ENCODE measurements at regions not wholly inside any gene's neighbourhood (a gene's known extent, or its start where the extent isn't known, plus 50 kb on each side); places are given as distances from the start of the nearest gene placed in this dataset.

DNA sequence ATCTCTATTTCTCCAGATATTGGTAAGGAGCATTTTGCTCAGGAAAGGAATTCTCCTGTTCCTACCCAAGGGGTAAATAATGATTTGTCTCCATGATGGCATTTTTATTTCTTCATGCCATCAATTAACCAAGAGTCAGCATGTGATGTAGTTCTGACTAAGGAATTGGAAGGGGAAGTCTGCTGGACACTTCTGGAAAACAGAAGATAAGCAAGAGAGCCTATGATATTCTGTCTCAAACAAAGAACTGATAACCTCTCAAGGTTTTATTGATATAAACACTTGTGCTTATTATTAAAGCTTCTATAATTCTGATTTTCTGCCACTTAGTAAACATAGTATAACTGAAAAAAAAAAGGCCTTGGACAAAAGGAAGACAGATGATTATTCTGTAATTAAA, 673.0 kb upstream of the CHORDC1 start:
- no peak for DNase-seq

DNA sequence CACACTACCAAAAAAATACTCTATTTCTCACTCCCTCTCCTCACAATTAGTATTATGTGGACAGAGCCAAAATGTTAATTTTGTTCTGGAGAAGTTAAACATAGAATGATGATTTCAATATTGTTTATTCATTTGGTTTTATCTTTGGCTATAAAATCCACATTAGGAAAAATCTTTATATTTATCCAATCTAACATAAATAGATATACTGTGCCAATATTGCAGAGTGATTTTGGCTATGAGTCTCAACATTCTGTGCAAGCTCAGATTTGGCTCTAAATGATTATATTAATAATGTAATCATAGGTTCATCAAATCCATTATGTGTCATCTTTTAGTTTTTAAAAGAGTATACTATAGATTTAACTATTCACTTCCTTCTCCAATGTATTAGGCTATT, 667.5 kb upstream of the CHORDC1 start:
- no peak for DNase-seq

DNA sequence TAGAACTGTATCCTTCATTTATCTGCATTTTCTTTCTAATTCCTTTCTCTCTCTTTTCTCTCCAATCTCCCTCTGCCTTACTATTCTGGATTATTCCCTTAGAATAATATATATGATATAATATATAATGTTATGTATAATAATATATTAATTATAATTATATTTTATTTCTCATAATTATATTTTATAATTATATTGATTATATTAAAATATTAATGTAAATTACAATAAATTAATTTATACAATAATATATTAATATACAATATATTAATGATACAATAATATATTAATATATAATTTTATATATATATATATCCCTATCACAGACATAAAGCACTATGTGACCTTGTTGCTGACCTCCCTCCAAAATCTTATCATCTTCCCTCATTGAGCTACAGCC, 661.3 kb upstream of the CHORDC1 start:
- no peak for DNase-seq

DNA sequence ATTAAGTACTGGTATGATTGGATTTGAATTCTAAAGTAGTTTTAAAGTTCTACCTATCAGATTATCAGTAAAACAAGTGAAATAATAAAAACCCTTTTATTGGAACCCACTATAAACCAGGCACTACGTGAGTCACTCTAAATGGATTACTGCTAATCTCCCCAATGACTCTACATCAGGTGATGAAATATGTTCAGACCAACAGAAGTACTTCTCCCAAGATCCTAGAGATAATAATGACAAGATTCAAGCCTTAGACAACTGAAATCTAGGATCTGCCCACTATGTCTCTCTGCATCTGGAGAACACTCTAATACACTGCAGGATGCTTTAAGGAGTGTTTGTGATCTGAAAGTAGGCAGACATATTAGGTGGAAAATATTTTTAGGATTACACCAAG, 652.1 kb upstream of the CHORDC1 start:
- DNase-seq = no peak

DNA sequence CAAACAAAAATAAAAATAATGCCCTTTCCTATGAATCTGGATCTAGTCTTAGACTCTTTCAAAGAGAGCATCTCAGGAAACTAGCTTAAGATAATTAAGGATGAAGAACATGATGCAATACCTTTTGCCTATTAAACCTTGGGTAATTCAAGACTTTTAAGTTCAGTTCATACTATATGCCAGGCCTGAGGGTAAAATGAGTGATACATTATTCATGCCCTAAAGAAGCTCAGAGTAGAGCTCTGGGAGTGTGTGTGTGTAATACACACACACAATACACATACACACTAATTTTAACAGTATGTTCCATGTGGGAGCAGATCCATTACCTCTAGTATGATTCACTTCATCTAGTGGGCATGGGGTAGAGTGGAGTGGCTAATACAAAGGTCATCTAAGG, 651.4 kb upstream of the CHORDC1 start:
- no peak for DNase-seq

DNA sequence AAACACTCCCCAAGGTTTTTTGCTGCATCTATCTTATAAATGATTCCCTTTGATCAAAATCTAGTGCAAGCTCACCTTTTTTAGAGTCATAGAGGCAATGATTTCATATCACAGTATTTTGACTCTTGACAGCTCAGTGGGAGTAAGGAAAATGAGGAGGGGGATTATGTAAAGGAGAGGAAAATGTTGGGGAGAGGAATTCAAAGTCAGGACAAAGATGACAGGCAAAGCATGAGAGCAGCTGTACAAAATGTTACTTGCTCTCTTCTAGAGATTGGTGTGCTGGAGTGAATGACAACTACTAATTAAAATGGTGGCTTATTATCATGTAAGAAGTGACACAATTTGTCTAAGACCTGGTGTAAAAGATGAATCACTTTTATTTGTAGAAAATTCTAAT, 644.6 kb upstream of the CHORDC1 start:
- no peak for DNase-seq

DNA sequence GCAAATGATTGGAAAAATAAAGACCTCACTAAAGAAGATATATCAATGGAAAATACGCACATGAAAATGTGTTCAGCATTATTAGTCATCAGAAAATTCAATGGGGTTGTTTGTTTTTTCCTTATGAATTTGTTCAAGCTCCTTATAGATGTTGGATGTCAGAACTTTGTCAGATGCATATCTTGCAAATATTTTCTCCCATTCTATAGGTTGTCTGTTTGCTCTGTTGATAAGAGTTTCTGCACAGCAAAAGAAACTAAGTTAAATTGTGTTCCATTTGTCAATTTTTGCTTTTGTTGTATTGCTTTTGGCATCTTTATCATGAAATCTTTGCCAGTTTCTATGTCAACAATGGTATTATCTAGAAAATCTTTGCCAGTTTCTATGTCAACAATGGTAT, 633.9 kb upstream of the CHORDC1 start:
- no peak for DNase-seq

DNA sequence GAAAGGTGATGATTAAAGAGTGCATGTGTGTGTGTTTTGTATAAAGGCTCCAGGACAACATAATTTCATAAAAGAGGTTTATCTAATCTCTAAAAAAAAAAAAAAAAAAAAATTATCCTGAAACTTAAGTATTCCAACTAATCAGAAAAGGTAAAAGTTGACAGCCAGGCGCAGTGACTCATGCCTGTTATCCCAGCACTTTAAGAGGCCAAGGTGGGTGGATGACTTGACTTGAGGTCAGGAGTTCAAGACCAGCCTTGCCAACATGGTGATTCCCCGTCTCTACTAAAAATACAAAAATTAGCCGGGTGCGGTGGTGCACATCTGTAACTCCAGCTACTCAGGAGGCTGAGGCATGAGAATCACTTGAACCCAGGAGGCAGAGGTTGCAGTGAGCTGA, 632.7 kb upstream of the CHORDC1 start:
- DNase-seq = no peak

DNA sequence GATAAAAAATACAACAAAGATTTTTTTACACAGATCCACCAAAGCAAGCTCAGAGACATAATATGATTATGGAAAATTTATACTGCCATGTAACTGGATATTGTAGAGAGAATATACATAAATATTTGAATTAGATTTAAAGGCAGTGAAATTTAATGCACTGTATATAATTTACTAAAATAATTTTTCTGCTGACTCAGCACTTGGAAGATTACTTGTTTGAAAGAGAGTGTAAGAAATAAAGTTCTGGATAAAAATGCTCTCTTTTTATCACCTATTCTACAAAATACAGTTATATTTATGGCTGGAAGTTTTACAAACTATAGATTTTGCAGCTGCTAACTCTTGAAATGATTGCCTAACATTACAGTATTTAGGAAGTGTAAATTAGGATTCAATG, 628.3 kb upstream of the CHORDC1 start:
- DNase-seq = no peak

DNA sequence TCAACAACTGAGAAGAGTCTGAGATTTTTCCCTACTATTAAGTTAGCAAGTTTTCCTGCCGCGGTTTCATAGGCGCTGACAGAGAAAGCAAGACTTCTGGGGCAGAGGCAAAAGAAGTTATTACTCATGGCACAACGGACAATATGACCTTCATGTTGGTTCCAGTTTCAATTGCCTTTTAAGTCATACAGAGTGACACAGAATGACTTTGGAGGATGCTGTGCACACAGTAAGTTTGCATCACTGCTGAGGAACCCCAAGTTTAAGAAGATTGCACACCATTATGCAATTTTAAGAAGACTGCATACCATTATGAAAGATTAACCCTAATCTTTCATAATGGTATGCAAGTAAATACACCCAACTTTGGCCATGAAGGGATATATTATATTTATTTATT, 626.5 kb upstream of the CHORDC1 start:
- no peak for DNase-seq

DNA sequence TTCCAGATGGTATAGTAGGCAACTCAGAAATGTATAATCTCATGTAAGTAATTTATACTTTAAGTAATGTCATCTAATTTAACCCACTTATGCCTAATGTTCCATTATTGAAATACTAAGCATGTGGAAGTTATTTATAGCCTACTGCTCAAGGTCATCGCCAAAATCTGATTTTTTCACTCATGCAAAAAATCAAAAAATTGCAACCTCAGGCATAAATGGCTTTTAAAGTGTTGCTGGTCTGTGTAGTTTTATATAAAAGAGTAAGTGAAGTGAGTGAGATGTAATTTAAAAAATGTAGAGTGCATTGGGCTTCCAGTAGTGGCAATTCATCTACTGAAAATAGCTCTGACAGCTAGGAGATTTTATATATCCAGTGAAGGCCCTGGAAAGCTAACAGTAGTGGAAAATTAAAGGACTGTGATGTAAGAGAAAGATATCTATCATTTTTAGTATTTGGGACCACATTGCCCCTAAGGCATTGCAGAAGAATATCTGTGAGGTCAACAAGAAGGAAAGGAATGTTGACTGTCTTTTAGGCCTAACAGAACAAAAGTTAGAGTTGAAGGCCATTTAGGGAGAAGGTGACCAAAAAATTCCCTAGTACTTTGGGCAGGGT, 624.5 kb upstream of the CHORDC1 start:
- no peak for DNase-seq

DNA sequence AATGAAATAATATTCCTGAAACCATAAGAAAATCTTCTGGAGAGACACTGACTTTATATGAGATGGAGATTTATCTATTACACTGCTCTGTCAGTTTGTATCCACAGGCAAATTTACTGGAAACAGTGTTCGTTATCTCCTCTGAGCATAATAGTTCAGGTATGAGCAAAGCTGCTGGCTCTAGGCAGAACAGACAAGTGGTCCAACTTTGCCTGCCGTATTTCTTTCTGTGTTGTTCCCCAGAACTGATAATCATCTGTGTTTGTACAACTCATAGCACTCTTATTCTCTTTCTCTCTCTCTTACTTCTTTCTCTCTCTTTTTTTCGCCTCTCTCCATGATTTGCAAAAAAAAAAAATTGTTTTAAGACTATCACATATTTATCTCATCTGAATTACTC, 623.8 kb upstream of the CHORDC1 start:
- DNase-seq = no peak

DNA sequence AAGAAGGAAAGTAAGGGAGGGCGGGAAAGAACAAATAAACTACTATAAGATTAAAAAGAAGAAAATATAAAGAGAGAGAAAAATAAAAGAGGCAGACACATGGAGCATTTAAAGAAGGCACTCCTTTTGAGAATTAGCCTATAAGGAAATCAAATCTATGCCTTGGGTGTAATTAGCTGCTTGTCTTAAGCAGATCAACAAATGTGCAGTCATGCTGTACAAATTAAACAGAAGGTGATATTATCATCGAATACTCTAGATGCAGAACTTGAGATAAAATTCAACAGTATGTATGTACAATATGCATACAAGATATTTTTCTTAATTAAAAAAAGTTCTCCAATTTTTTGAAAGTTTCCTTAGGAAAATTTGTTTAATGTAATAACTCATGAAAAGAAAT, 623.0 kb upstream of the CHORDC1 start:
- no peak for DNase-seq

DNA sequence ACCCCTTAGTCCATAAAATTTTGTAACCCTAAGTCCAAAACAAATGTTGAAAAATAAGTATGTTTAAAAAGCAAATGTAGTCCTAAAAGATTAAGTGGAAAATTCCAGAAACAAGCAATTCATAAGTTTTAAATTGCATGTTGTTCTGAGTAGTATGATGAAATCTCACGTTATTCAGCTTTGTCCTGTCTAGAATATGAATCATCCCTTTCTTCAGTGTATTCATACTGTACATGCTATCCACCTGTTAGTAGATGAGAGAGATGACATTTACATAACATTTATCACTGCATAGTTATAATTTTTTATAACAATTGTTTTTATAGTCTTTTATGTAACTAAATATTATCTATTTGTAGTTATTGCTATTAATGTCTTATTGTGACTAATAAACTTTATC, 622.3 kb upstream of the CHORDC1 start:
- DNase-seq = no peak

DNA sequence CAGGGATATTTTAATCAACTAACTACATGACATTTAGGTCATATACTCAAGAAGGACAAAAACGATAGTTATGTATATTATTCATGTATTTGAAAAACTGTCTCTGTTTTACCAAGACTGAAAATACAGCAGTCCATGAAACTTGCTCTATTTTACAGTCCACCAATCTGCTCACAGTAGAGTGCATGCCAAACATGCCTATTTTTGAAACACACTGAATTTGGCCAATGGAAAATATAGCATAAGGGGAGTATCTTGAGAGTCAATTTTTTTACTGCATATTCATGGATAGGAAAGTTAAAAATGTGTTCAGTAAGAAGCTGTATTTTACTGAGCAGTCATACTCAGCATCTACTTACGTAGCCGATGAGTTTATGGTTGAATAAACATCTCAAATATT, 621.2 kb upstream of the CHORDC1 start:
- DNase-seq = no peak

DNA sequence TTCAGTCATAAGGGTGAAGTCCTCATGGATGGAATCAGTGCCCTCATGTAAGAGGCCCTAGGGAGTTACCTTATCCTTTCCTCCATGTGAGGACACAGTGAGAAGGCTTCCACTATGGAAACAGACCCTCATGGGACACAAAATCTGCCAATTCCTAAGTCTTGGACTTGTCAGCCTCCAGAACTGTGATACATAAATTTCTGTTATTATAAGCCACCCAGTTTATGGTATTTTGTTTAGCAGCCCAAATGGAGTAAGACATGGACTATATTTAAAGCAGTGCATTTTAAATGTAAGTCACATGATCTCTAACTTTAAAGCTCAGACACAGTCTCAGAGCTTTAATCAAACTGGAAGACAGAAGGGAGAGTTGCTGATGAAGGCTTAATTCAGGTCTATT, 619.8 kb upstream of the CHORDC1 start:
- no peak for DNase-seq

DNA sequence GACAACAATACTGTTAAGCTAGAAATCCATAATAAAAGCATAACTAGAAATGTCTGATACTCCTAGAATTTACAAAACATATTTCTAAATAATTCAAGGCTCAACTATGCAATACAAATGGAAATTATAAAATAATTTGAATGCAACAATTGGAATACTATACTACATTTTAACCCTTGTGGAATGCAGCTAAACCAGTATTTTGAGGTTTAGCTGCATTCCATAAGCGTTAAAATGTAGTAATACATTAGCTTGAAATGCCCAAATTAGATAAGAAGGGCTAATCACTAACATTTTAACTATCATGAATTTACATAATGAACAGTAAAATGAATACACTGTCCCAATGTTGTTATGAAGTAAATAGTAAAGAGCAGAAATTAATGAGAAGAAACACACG, 617.2 kb upstream of the CHORDC1 start:
- no peak for DNase-seq

DNA sequence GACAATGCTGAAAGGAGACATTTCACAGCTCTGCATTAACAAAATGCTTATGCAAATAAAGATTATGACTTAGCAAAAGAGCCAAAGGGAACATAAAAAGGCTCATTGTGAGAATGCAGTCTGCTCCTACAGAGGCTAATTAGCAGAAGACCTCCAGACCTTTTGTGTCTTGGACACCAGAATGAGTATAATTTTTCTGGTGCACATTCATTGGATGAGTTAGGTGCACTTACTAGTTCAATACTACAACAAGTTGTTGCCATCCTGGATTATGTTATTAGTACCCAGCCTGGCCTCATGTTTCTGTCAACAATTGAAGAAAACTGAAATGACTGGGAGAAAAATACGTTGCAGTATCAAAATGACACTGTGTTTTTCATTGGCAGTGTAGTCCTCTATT, 613.2 kb upstream of the CHORDC1 start:
- DNase-seq = no peak

DNA sequence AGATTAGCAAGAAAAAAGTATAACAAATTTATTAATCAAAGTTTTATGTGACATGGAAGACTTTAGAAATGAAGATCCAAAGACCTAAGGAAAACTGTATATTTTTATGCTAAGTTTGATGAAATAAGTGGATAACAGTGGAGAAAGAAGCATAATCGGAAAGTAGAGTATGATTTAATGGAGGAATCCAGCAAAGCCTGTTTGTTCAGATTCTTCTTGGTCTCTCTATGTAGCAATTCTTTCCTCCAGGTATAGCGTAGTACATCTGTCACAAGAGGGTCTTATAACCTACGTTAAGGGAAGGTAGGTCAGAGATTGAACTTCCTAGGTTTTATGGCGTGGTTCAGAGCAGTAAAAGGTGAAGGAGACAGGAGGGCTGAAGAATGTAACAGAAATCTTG, 600.6 kb upstream of the CHORDC1 start:
- DNase-seq = no peak

DNA sequence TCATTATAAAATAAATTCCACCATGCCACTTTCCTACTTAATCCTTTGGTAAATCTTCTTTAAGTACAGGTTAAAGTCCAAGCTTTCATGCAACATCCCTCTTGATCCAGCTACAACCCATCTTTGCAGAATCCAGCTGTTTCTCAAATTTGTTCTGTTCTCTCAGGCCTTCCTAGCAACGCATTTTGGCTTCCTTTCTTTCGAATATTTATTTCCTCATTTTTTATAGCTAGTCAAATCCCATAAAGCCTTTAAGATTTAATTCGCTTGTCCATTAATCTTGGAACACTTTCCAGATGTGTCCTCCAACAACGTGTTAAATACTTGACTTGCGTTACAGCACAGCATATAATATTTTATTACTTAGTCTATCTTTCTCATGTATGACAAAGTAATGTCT, 600.1 kb upstream of the CHORDC1 start:
- DNase-seq = no peak

DNA sequence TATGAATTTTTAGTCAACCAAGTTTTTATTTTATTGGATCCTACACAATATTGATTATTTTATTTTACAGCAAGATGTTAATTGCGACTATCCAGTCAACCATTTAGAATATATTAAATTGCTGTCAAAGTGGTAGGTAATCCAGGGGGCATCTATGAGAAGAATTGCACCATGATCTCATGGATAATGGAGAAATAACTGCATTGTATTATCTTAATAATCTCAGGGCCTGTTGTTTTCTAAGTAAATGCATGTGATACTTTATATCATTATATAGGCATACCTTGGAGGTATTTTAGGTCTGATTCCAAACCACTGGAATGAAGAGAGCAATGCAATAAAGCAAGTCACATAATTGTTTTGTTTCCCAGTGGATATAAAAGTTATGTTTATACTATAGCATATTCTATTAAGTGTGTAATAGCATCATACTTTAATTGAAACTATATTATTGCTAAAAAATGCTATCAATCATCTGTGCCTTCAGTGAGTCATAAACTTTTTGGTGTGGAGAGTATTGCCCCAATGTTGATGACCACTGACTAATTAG, 595.4 kb upstream of the CHORDC1 start:
- no peak for DNase-seq

DNA sequence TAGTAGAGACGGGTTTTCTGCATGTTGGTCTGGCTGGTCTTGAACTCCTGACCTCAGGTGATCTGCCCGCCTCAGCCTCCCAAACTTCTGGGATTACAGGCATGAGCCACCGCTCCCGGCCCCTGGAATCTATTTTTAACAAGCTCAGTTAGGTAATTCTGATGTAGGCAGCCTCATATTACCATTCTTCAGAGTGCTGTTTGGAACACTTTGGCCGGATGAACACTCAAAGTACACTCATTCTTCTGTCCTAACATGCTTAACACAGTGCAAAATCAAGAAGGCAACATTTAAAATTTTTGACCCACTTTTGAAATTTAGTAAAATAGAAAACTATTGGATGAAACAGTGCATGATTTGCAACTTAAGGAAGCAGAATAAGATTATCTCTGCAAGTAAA, 586.7 kb upstream of the CHORDC1 start:
- no peak for DNase-seq

DNA sequence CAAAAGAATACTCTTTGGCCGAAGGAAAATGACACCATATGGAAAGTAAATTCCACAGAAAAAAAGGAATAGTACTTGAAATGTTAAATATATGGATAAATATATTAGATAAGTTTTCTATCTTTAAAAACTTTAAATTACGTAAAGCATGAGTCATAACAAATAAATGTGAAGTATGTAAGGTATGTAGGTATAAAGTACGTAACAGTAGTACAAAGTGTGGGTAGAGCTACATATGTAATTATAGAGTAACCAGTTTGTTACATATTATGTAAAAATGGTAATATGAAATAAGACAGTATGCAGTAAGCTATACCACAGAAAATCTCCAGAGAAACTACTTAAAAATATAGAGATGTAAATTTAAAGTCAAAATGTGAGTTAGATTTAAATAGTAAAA, 582.3 kb upstream of the CHORDC1 start:
- DNase-seq = no peak

DNA sequence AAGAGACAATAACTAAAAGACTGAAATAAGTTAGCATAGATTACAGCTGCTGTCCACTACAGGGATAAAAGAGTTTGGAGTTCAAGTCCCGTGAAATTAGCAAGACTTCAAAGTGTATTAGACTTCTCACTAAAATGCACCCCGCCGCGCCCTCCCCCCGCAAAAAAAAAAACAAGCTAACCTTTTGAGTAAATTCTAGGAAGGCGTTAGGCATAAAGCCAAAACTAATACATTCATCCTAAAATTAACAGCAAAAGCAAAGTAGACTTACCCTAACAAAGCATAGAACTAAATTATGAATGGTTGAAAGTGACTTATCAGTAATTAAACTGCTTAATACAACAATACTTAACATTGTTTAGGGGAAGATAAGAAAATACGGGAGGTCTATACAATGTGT, 581.0 kb upstream of the CHORDC1 start:
- DNase-seq = no peak

DNA sequence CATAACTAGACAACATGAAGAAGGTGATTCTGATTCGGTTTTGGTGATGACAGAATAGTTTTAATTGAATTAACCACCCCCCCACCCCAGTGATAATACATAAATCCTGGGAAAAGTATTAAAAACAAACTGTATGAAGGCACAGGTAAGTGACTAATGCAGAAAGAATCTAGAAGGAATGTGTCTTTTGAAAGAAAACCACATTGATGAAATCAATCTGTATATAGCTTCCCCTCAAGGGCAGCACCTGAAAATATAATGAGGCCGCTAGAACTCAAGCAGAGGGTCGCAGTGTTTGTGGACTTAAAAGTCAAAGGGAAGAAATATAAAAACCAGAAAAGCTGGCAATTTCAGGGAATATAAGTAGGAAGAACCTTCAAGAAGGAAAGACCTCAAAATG, 580.5 kb upstream of the CHORDC1 start:
- no peak for DNase-seq

DNA sequence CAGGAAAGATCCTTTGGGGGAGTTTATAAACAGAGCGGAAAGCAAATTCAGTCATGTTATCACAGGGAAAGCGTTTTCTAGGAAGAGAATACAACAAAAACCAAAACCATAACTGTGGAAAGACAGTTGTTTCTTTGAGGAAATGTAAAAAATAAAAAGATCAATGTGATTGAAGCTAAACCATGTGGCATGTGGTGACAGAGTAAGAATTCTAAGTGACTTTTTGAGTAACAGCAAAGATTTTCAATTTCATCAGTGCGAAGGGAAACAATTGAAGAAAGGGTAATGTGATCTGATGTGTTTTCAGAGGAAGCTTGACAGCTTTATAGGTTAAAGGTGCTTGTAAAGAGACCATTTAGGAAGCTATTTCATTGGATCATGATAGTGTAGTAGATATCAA, 575.9 kb upstream of the CHORDC1 start:
- no peak for DNase-seq
